Suprapubic skin (tissue), 4 donors: ENCODE measurements at regions not wholly inside any gene's neighbourhood (a gene's known extent, or its start where the extent isn't known, plus 50 kb on each side); places are given as distances from the start of the nearest gene placed in this dataset.

Source experiments
- EP300 ChIP-seq: sonication (generic); formaldehyde crosslinking; IDR thresholded peaks from one replicate; pipeline ENCODE4 v1.6.1; 2017; ENCODE audit warnings: antibody characterized with exemption
- POLR2A ChIP-seq, 2 donors: fragments of 450-650 bp; IDR thresholded peaks; one replicate each; pipeline ENCODE4 v1.6.1; 2017; ENCODE audit warnings: antibody characterized with exemption in 2 of 2, mild to moderate bottlenecking in 2 of 2, moderate library complexity in 2 of 2
- POLR2AphosphoS5 ChIP-seq, 3 donors: sonication (generic); formaldehyde crosslinking; IDR thresholded peaks; one replicate each; pipeline ENCODE4 v1.6.1; 2017; ENCODE audit warnings: antibody characterized with exemption in 3 of 3
- TF ChIP-seq, protein P1 (sequence below), 2 donors: fragments of 200-600 bp in 1 of 2; fragments of 450-650 bp in 1 of 2; sonication (generic) in 1 of 2; IDR thresholded peaks; one replicate each; pipeline ENCODE4 v1.5.1; 2016 to 2019; ENCODE audit warnings: antibody characterized with exemption in 2 of 2, mild to moderate bottlenecking in 1 of 2, moderate library complexity in 1 of 2

- TF ChIP-seq EP300 (no peak), POLR2A (IDR thresholded peaks at IDR 0.05) (no peak), POLR2AphosphoS5 (IDR thresholded peaks at IDR 0.05) (no peak)
- TF ChIP-seq, protein P1, sequence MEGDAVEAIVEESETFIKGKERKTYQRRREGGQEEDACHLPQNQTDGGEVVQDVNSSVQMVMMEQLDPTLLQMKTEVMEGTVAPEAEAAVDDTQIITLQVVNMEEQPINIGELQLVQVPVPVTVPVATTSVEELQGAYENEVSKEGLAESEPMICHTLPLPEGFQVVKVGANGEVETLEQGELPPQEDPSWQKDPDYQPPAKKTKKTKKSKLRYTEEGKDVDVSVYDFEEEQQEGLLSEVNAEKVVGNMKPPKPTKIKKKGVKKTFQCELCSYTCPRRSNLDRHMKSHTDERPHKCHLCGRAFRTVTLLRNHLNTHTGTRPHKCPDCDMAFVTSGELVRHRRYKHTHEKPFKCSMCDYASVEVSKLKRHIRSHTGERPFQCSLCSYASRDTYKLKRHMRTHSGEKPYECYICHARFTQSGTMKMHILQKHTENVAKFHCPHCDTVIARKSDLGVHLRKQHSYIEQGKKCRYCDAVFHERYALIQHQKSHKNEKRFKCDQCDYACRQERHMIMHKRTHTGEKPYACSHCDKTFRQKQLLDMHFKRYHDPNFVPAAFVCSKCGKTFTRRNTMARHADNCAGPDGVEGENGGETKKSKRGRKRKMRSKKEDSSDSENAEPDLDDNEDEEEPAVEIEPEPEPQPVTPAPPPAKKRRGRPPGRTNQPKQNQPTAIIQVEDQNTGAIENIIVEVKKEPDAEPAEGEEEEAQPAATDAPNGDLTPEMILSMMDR (IDR thresholded peaks at IDR 0.05): no peak
These were observed 356.2 kb downstream of the SNAPC1 start for GRCh38 chr14:62118461-62118860.
